AG04450 (cell line): ENCODE measurements at regions not wholly inside any gene's neighbourhood (a gene's known extent, or its start where the extent isn't known, plus 50 kb on each side); places are given as distances from the start of the nearest gene placed in this dataset.

ENCODE experiments used
- CTCF ChIA-PET: fragments of 300-600, 350-600 bp; formaldehyde crosslinking; extraction: SDS; loops from one replicate; lab custom pipeline; 2022; ENCODE audit warnings: antibody characterized with exemption, inconsistent platforms; lab: Charles Lee
- POLR2A ChIA-PET: fragments of 350-600 bp; formaldehyde crosslinking; extraction: SDS; loops from one replicate; lab custom pipeline; 2021; ENCODE audit warnings: antibody characterized with exemption, inconsistent platforms; lab: Yijun Ruan, JAX
- DNase-seq: peaks from one replicate; pipeline ENCODE4 v3.0.0-alpha.2; 2011; ENCODE audit warnings: low read depth, low spot score
- H3K27ac ChIP-seq: one replicate; pipeline ENCODE4 v1.5.1; 2012; ENCODE audit warnings: low read depth, low read length, control low read depth
- H3K27me3 ChIP-seq: one replicate; pipeline ENCODE4 v1.6.0; 2012; ENCODE audit warnings: low read length; ENCODE audit not compliant: control insufficient read depth, insufficient read depth
- H3K4me3 ChIP-seq: 2 replicates; pipeline ENCODE4 v1.5.1; 2011; ENCODE audit warnings: mild to moderate bottlenecking, low read depth, low read length, control low read depth
- H3K9me3 ChIP-seq: 2 replicates; pipeline ENCODE4 v1.5.1; 2012; ENCODE audit warnings: low read length; ENCODE audit not compliant: control insufficient read depth, insufficient read depth
- TF ChIP-seq, protein P1 (sequence below): IDR thresholded peaks from 2 replicates; pipeline ENCODE4 v1.5.1; 2011; ENCODE audit warnings: low read depth, low read length, control low read depth, inconsistent platforms

DNA sequence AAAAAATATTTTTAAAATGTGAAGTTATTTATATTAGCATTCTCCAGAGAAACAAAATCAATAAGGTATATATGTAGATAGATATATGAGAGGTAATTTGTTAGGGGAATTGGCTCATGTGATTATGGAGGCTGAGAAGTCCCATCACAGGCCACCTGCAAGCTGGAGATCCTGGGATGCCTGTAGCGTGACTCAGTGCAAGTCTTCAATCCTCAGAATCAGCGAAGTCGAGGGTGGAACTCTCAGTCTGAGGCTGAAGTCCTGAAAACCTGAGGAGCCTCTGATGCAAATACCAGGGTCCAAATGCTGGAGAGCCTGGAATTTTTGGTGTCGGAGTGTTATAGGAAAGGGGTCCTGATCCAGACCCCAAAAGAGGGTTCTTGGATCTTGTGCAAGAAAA, 658.5 kb downstream of the USP25 start:
- Histone ChIP-seq H3K27ac (no peak overlapping the region), H3K4me3 (no peak overlapping the region), H3K9me3 (no peaks in the 10 kb centered on the region), H3K27me3 (no peaks in the 10 kb centered on the region)
- DNase-seq, result no peak
- ChIA-PET POLR2A (no interaction called here), CTCF (no interaction called here)
- TF ChIP-seq, protein P1, sequence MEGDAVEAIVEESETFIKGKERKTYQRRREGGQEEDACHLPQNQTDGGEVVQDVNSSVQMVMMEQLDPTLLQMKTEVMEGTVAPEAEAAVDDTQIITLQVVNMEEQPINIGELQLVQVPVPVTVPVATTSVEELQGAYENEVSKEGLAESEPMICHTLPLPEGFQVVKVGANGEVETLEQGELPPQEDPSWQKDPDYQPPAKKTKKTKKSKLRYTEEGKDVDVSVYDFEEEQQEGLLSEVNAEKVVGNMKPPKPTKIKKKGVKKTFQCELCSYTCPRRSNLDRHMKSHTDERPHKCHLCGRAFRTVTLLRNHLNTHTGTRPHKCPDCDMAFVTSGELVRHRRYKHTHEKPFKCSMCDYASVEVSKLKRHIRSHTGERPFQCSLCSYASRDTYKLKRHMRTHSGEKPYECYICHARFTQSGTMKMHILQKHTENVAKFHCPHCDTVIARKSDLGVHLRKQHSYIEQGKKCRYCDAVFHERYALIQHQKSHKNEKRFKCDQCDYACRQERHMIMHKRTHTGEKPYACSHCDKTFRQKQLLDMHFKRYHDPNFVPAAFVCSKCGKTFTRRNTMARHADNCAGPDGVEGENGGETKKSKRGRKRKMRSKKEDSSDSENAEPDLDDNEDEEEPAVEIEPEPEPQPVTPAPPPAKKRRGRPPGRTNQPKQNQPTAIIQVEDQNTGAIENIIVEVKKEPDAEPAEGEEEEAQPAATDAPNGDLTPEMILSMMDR, result no peak

DNA sequence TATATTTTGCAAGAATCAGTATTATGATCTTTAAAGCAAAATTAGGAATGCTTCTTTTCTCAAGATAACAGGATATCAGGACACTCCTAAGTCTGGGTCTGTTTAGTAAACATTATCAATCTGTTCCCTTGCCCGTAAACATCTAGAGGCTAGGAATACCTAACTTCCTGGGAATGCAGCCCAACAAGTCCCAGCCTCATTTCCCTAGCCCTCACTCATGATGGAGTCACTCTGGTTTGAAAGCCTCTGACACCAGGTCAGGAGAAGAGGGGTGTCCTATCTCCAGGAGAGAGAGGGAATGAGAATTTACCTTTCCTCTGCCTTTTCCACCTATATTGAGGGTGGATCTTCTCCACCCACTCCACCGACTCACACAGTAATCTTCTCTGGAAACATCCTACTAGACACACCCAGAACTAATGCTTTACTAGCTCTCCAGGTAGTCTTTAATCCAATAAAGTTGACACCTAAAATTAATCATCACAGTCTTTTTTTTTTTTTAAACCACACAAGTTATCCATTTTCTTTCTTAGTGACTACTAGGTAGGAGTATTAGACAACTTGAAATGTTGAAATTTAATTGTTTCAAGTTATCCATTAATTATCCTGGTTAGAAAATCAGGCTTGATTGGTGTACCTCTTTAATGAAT, 659.3 kb downstream of the USP25 start:
- Histone ChIP-seq H3K27ac (no peak overlapping the region), H3K27me3 (no peaks in the 10 kb centered on the region), H3K9me3 (no peaks in the 10 kb centered on the region), H3K4me3 (no peak overlapping the region)
- TF ChIP-seq, protein P1, result no peak
- POLR2A ChIA-PET, result no interaction called here
- DNase-seq, result no peak
- CTCF ChIA-PET, result no interaction called here

DNA sequence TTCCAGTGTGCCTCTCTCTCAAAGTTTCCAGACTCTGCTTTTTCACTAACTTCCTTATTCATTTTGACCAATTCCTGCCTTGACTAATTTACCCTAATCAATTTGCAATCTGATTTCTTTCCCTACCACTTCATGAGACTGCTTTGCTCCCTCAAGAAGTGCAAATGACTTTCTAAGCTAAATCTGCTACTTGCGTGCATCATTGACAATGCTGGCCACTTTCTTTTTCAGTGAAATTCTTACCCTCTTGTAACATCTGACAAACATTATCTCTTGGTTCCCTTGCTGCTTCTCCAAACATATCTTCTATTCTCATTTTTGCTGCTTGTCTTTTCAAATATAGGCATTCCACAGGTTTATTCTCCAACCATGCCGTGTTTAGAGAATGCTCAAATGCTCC, 659.9 kb downstream of the USP25 start:
- no peak overlapping the region for H3K27ac ChIP-seq
- no peaks in the 10 kb centered on the region for H3K27me3 ChIP-seq
- DNase-seq, result no peak
- H3K9me3 ChIP-seq, result no peaks in the 10 kb centered on the region
- no peak overlapping the region for H3K4me3 ChIP-seq
- CTCF ChIA-PET, result no interaction called here
- POLR2A ChIA-PET, result no interaction called here
- TF ChIP-seq, protein P1, result no peak

DNA sequence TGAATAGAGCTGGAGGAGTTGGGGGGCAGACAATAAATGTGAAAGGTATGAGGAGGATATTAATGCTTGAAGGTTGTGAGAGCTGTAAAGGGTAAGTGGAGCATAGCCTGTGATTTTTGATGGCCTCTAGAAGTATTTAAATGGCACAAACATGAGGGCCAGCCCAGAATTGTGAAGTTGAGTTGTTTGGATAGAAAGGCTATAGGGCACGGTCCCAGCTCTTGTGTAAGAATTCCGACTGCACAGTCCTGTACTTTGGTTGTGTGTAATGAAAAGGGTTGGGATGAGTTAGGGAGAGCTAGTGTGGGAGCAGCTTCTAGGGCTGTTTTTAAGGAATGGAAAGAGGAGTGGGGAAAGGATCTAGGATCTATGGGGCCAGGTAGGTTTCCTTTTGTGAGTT, 665.5 kb downstream of the USP25 start:
- POLR2A ChIA-PET, result interaction anchor here (0.7 kb wide), 1 partner anchor 392 kb away, joined by 11 read pairs; no protein-coding TSS in a partner anchor
- CTCF ChIA-PET, result interaction anchor here (0.6 kb wide), 1 partner anchor 24 kb away, joined by 6 read pairs; no protein-coding TSS in a partner anchor
- DNase-seq, result no peak
- Histone ChIP-seq H3K27ac (no peak overlapping the region), H3K4me3 (no peak overlapping the region), H3K27me3 (no peaks in the 10 kb centered on the region), H3K9me3 (no peaks in the 10 kb centered on the region; the same call in 1 of the 2 replicates)
- TF ChIP-seq, protein P1, result no peak

DNA sequence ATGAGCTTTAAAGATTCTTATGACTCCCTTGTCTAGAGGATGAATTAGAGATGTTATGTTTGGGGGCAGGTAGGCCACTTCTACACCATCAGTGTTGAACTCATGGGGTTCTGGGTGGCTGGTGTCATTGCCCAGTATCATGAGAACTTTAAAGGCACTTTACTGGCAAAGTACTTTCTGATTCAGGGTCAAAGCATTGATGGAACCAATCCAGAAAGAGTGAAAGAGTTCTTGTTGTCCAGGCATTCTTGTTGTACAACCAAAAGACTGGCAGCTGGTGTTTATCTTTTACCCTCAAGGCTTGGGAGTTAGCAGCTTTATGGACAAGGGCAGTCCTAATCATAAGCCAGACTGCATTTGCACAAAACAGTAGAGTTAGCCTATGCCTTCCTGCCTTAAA, 673.0 kb downstream of the USP25 start:
- CTCF ChIA-PET, result no interaction called here
- TF ChIP-seq, protein P1, result no peak
- Histone ChIP-seq H3K4me3 (no peak overlapping the region), H3K27ac (no peak overlapping the region), H3K9me3 (peaks cover 4% of the 10 kb centered on the region; the same call in 1 of the 2 replicates), H3K27me3 (no peaks in the 10 kb centered on the region)
- no peak for DNase-seq
- POLR2A ChIA-PET, result no interaction called here
